Gastroesophageal sphincter (tissue), 4 donors: ENCODE measurements at regions not wholly inside any gene's neighbourhood (a gene's known extent, or its start where the extent isn't known, plus 50 kb on each side); places are given as distances from the start of the nearest gene placed in this dataset.
A peak's percentile ranks its signal among the peaks of the same experiment; 100 is the strongest.

Source experiments
- ATAC-seq: fragments of 150-250 bp; one replicate; pipeline ENCODE4 v1.9.1; 2016; ENCODE audit warnings: mild to moderate bottlenecking, moderate library complexity
- H3K27ac ChIP-seq, 4 donors: fragments of 200-600 bp; sonication (generic) in 3 of 4; 1 replicate in 3 of 4; 2 replicates in 1 of 4; pipeline ENCODE4 v1.5.1; 2016 to 2019
- H3K27me3 ChIP-seq: fragments of 200-600 bp; sonication (generic); one replicate; pipeline ENCODE4 v1.5.1; 2019
- H3K36me3 ChIP-seq, 2 donors: fragments of 200-600 bp; sonication (generic); one replicate each; pipeline ENCODE4 v1.5.1; 2019; ENCODE audit warnings: control low read depth in 1 of 2
- H3K4me1 ChIP-seq, 3 donors: fragments of 200-600 bp; sonication (generic); 1 replicate in 2 of 3; 2 replicates in 1 of 3; pipeline ENCODE4 v1.5.1; 2016 to 2019; ENCODE audit warnings: control low read depth in 2 of 3
- H3K4me3 ChIP-seq, 2 donors: fragments of 200-600 bp; sonication (generic); one replicate each; pipeline ENCODE4 v1.5.1; 2019; ENCODE audit warnings: mild to moderate bottlenecking in 1 of 2, moderate library complexity in 1 of 2
- H3K9me3 ChIP-seq, 3 donors: fragments of 200-600 bp; sonication (generic); one replicate each; pipeline ENCODE4 v1.5.1; 2017 to 2019; ENCODE audit warnings: control low read depth in 2 of 3
- CTCF ChIP-seq, 4 experiments: fragments of 200-600 bp in 2 of 4; fragments of 450-650 bp in 2 of 4; sonication (generic) in 1 of 4; IDR thresholded peaks; one replicate each; pipeline ENCODE4 v1.5.1; 2017 to 2019; ENCODE audit warnings: antibody characterized with exemption in 4 of 4, mild to moderate bottlenecking in 2 of 4, moderate library complexity in 2 of 4
- EP300 ChIP-seq: sonication (generic); formaldehyde crosslinking; IDR thresholded peaks from one replicate; pipeline ENCODE4 v1.6.1; 2017; ENCODE audit warnings: antibody characterized with exemption, mild to moderate bottlenecking
- POLR2A ChIP-seq, 2 donors: fragments of 450-650 bp; IDR thresholded peaks; one replicate each; pipeline ENCODE4 v1.6.1; 2017; ENCODE audit warnings: antibody characterized with exemption in 2 of 2, mild to moderate bottlenecking in 2 of 2, moderate library complexity in 1 of 2
- POLR2AphosphoS5 ChIP-seq: sonication (generic); formaldehyde crosslinking; IDR thresholded peaks from one replicate; pipeline ENCODE4 v1.6.1; 2017; ENCODE audit warnings: antibody characterized with exemption
- WGBS, 2 donors: methylation state at CpG; one replicate each; pipeline ENCODE4 v1.1.5; 2018; ENCODE audit warnings: low coverage in 1 of 2; 5-methylcytosine and 5-hydroxymethylcytosine counted together

- 69 to 75% methylated on average over 4 of the region's 4 CpGs for WGBS, 2 donors
- Histone ChIP-seq H3K27me3 (no peaks in the 10 kb centered on the region), H3K9me3 (no peaks in the 10 kb centered on the region), H3K27ac (no peak overlapping the region), H3K36me3 (no peaks in the 10 kb centered on the region), H3K4me1 (peaks cover 0 to 6% (median 4%) of the 10 kb centered on the region in 3 donors), H3K4me3 (no peak overlapping the region)
- no peak for ATAC-seq
- TF ChIP-seq POLR2AphosphoS5 (no peak), POLR2A (IDR thresholded peaks at IDR 0.05) (no peak), EP300 (no peak), CTCF (IDR thresholded peaks at IDR 0.05) (no peak)
Observed at GRCh38 chr5:82416512-82416911, 138.4 kb upstream of the RPS23 start.

- peaks cover 0 to 6% (median 4%) of the 10 kb centered on the region in 3 donors for H3K4me1 ChIP-seq
- no peak overlapping the region for H3K27ac ChIP-seq
- H3K36me3 ChIP-seq = no peaks in the 10 kb centered on the region
- H3K4me3 ChIP-seq = no peak overlapping the region
- ATAC-seq = no peak
- TF ChIP-seq CTCF (IDR thresholded peaks at IDR 0.05) (no peak), EP300 (no peak), POLR2AphosphoS5 (no peak), POLR2A (IDR thresholded peaks at IDR 0.05) (no peak)
- H3K9me3 ChIP-seq = no peaks in the 10 kb centered on the region
- no peaks in the 10 kb centered on the region for H3K27me3 ChIP-seq
Observed at GRCh38 chr5:82414041-82414388, 135.9 kb upstream of the RPS23 start.

- ATAC-seq = peak; percentile 19
- TF ChIP-seq EP300 = no peak
- WGBS, 2 donors = 39 to 44% methylated on average over 4 to 5 of the region's 7 CpGs
Observed at GRCh38 chr5:82413302-82414040, 135.3 kb upstream of the RPS23 start.

GRCh38 chr5:82408033-82408432 is 129.9 kb upstream of the RPS23 start:
- WGBS, 2 donors = 78 to 95% methylated on average over 2 to 3 of the region's 3 CpGs
- no peak for TF ChIP-seq EP300
- TF ChIP-seq CTCF (IDR thresholded peaks at IDR 0.05) = no peak
- no peak for TF ChIP-seq POLR2A (IDR thresholded peaks at IDR 0.05)
- TF ChIP-seq POLR2AphosphoS5 = no peak
- H3K27me3 ChIP-seq = no peaks in the 10 kb centered on the region
- peaks cover 0 to under 1% (median 0%) of the 10 kb centered on the region in 3 donors for H3K4me1 ChIP-seq
- ATAC-seq = no peak
- H3K4me3 ChIP-seq = no peak overlapping the region
- H3K9me3 ChIP-seq = peaks cover 0 to 20% (median 0%) of the 10 kb centered on the region in 3 donors
- no peaks in the 10 kb centered on the region for H3K36me3 ChIP-seq
- no peak overlapping the region for H3K27ac ChIP-seq

More at GRCh38 chr5:82413302-82414040, 135.3 kb upstream of the RPS23 start:
- Histone ChIP-seq H3K27ac (no peak overlapping the region), H3K9me3 (no peaks in the 10 kb centered on the region), H3K4me1 (peaks cover 0 to 6% (median 4%) of the 10 kb centered on the region in 3 donors), H3K27me3 (no peaks in the 10 kb centered on the region), H3K36me3 (no peaks in the 10 kb centered on the region), H3K4me3 (no peak overlapping the region)

- Histone ChIP-seq H3K4me3 (no peak overlapping the region), H3K36me3 (no peaks in the 10 kb centered on the region), H3K27me3 (no peaks in the 10 kb centered on the region), H3K27ac (peak overlapping the region in 3 of 4 donors; percentile 9 to 43 (median 26)), H3K9me3 (peaks cover 0 to 20% (median 0%) of the 10 kb centered on the region in 3 donors), H3K4me1 (no peaks in the 10 kb centered on the region)
- TF ChIP-seq POLR2AphosphoS5 (peak; percentile 15), CTCF (IDR thresholded peaks at IDR 0.05) (no peak)
- ATAC-seq = peak; percentile 71
- WGBS, 2 donors = 57 to 77% methylated on average over 3 to 13 of the region's 13 CpGs
Observed at GRCh38 chr5:82406205-82406773, 128.1 kb upstream of the RPS23 start.
